HG03521 (cell line): ENCODE measurements at regions not wholly inside any gene's neighbourhood (a gene's known extent, or its start where the extent isn't known, plus 50 kb on each side); places are given as distances from the start of the nearest gene placed in this dataset.
"Not testable (repeated sequence)": the region's sequence is repeated elsewhere in the genome, so short reads cannot be mapped to it uniquely, and the experiment has no call there.

Source experiments
- ATAC-seq: cut with Tn5 transposase; IDR thresholded peaks from one replicate; pipeline ENCODE4 v1.9.1; 2021; ENCODE audit warnings: mild to moderate bottlenecking, moderate library complexity; ENCODE audit not compliant: unreplicated experiment

- ATAC-seq = no peak
These were observed 514.2 kb downstream of the CCSER2 start for GRCh38 chr10:84842593-84842992.

GRCh38 chr10:84844461-84844860 lies 516.1 kb downstream of the CCSER2 start:
- no peak for ATAC-seq

GRCh38 chr10:84845628-84846261 lies 517.4 kb downstream of the CCSER2 start:
- ATAC-seq = no peak

GRCh38 chr10:84846658-84847316 lies 518.4 kb downstream of the CCSER2 start:
- ATAC-seq = no peak

GRCh38 chr10:84848967-84849366 lies 520.6 kb downstream of the CCSER2 start:
- ATAC-seq = no peak

- no peak for ATAC-seq
These were observed 522.4 kb downstream of the CCSER2 start for GRCh38 chr10:84850826-84851225.

GRCh38 chr10:84854439-84854838 lies 526.0 kb downstream of the CCSER2 start:
- no peak for ATAC-seq

- no peak for ATAC-seq
These were observed 532.5 kb downstream of the CCSER2 start for GRCh38 chr10:84860855-84861254.

GRCh38 chr10:84862551-84862950 lies 534.2 kb downstream of the CCSER2 start:
- no peak for ATAC-seq

GRCh38 chr10:84863675-84864074 lies 535.3 kb downstream of the CCSER2 start:
- no peak for ATAC-seq

- no peak for ATAC-seq
These were observed 548.0 kb downstream of the CCSER2 start for GRCh38 chr10:84876116-84876999.

- ATAC-seq = no peak
These were observed 551.6 kb downstream of the CCSER2 start for GRCh38 chr10:84879991-84880390.

GRCh38 chr10:84881696-84882095 lies 553.3 kb downstream of the CCSER2 start:
- not testable (repeated sequence) for ATAC-seq

GRCh38 chr10:84890706-84891105 lies 562.3 kb downstream of the CCSER2 start:
- ATAC-seq = no peak

GRCh38 chr10:84891631-84892030 lies 563.2 kb downstream of the CCSER2 start:
- ATAC-seq = no peak

- ATAC-seq = no peak
These were observed 567.2 kb downstream of the CCSER2 start for GRCh38 chr10:84895541-84895940.

GRCh38 chr10:84896909-84897308 lies 568.5 kb downstream of the CCSER2 start:
- ATAC-seq = no peak

GRCh38 chr10:84899268-84899667 lies 570.9 kb downstream of the CCSER2 start:
- no peak for ATAC-seq

- ATAC-seq = no peak
These were observed 571.8 kb downstream of the CCSER2 start for GRCh38 chr10:84900141-84900540.

GRCh38 chr10:84901885-84902284 lies 573.5 kb downstream of the CCSER2 start:
- ATAC-seq = no peak

- ATAC-seq = no peak
These were observed 574.2 kb downstream of the CCSER2 start for GRCh38 chr10:84902553-84902952.

- ATAC-seq = no peak
These were observed 574.9 kb downstream of the CCSER2 start for GRCh38 chr10:84903320-84903719.
